Testis (tissue), 2 donors: ENCODE measurements at regions not wholly inside any gene's neighbourhood (a gene's known extent, or its start where the extent isn't known, plus 50 kb on each side); places are given as distances from the start of the nearest gene placed in this dataset.

Experiments
- DNase-seq: peaks from one replicate; pipeline ENCODE4 v3.0.0-alpha.2; 2019
- H3K27ac ChIP-seq, 2 donors: fragments of 200-600 bp; sonication (generic); one replicate each; pipeline ENCODE4 v1.5.1; 2019
- H3K27me3 ChIP-seq: fragments of 200-600 bp; sonication (generic); one replicate; pipeline ENCODE4 v1.5.1; 2019
- H3K36me3 ChIP-seq: fragments of 200-600 bp; sonication (generic); one replicate; pipeline ENCODE4 v1.5.1; 2017; ENCODE audit warnings: low read depth; ENCODE audit errors: missing control alignments
- H3K4me1 ChIP-seq: fragments of 200-600 bp; sonication (generic); one replicate; pipeline ENCODE4 v1.5.1; 2019
- H3K4me3 ChIP-seq, 2 donors: fragments of 200-600 bp; sonication (generic); one replicate each; pipeline ENCODE4 v1.5.1; 2017 to 2019
- H3K9me3 ChIP-seq: fragments of 200-600 bp; sonication (generic); one replicate; pipeline ENCODE4 v1.5.1; 2017
- CTCF ChIP-seq, 3 experiments: fragments of 450-650 bp in 2 of 3; fragments of 200-600 bp in 1 of 3; sonication (generic) in 1 of 3; IDR thresholded peaks; one replicate each; pipeline ENCODE4 v1.5.1; 2016 to 2019; ENCODE audit warnings: antibody characterized with exemption in 3 of 3, mild to moderate bottlenecking in 2 of 3, moderate library complexity in 1 of 3
- POLR2A ChIP-seq: fragments of 450-650 bp; IDR thresholded peaks from one replicate; pipeline ENCODE4 v1.6.1; 2017; ENCODE audit warnings: antibody characterized with exemption, mild to moderate bottlenecking, moderate library complexity
- WGBS, 2 donors: methylation state at CpG; one replicate each; pipeline ENCODE4 v1.1.5; 2018; 5-methylcytosine and 5-hydroxymethylcytosine counted together
- intact Hi-C: fragments of 100-400 bp; cut with DNase I; formaldehyde crosslinking; loops from one replicate; pipeline ENCODE4 v1.15.1; 2023; ENCODE audit warnings: low total_unique reads
- microRNA counts, 2 donors: library from miRNA; unstranded; fragments of <30 nt; microRNA quantifications; one replicate each; lab custom pipeline; 2016
- microRNA-seq, 2 donors: library from miRNA; unstranded; fragments of <30 nt; microRNA quantifications; one replicate each; pipeline ENCODE4, GENCODE V29; 2016; ENCODE audit warnings: borderline number of aligned reads in 2 of 2, borderline replicate concordance in 1 of 2
- small RNA-seq, 2 donors: library from RNA; depleted of rRNA; stranded (forward); fragments of <200 nt; gene quantifications; one replicate each; pipeline ENCODE3, GENCODE V24; 2016

- Histone ChIP-seq H3K4me1 (no peaks in the 10 kb centered on the region), H3K27me3 (no peaks in the 10 kb centered on the region), H3K4me3 (no peak overlapping the region), H3K9me3 (no peaks in the 10 kb centered on the region), H3K27ac (no peak overlapping the region), H3K36me3 (no peaks in the 10 kb centered on the region)
- DNase-seq = no peak
- no peak for TF ChIP-seq POLR2A
- TF ChIP-seq CTCF (IDR thresholded peaks at IDR 0.05) = no peak
- WGBS, 2 donors = 68 to 83% methylated on average over 5 of the region's 5 CpGs
- intact Hi-C loops = no loop called here
Measured at GRCh38 chr2:33655626-33656320, 56.7 kb upstream of the FAM98A start.

- no peak overlapping the region for H3K27ac ChIP-seq
- H3K27me3 ChIP-seq = no peaks in the 10 kb centered on the region
- no peaks in the 10 kb centered on the region for H3K9me3 ChIP-seq
- no peak for DNase-seq
- no peaks in the 10 kb centered on the region for H3K4me1 ChIP-seq
- WGBS, 2 donors = 77 to 90% methylated on average over 1 of the region's 1 CpG
- no peak overlapping the region for H3K4me3 ChIP-seq
- TF ChIP-seq CTCF (IDR thresholded peaks at IDR 0.05) = no peak
- TF ChIP-seq POLR2A = no peak
- intact Hi-C loops = no loop called here
- H3K36me3 ChIP-seq = no peaks in the 10 kb centered on the region
Measured at GRCh38 chr2:33652830-33653229, 53.7 kb upstream of the FAM98A start.

GRCh38 chr2:33650171-33650570 lies 51.1 kb upstream of the FAM98A start:
- no peak for DNase-seq
- TF ChIP-seq CTCF (IDR thresholded peaks at IDR 0.05) (no peak), POLR2A (no peak)
- H3K36me3 ChIP-seq = no peaks in the 10 kb centered on the region
- H3K9me3 ChIP-seq = no peaks in the 10 kb centered on the region
- H3K4me3 ChIP-seq = no peak overlapping the region
- no peak overlapping the region for H3K27ac ChIP-seq
- no peaks in the 10 kb centered on the region for H3K4me1 ChIP-seq
- no peaks in the 10 kb centered on the region for H3K27me3 ChIP-seq
- intact Hi-C loops = no loop called here
- WGBS, 2 donors = 22 to 44% methylated on average over 1 of the region's 1 CpG

MicroRNAs in the stretch of these regions (microRNA counts, 767-probe panel; counts per million panel counts)
- 0 to 152 counts per million in 2 donors for microRNA hsa-miR-548ad (lab: Ali Mortazavi, UCI)

Small RNAs in the stretch of these regions (microRNA-seq; reads per million reads assigned to microRNA genes)
- gene MIR548AD = 0 reads per million in 2 donors

Small RNAs in the stretch of these regions (small RNA-seq; reads per million reads assigned to genes)
- gene AC013442.1 = 0 reads per million in 2 donors
- 0 reads per million in 2 donors for gene AC083939.1
- 0 reads per million in 2 donors for gene MIR548AD
- 0 reads per million in 2 donors for gene RNU6-1117P
